ACHN (cell line): ENCODE measurements at regions not wholly inside any gene's neighbourhood (a gene's known extent, or its start where the extent isn't known, plus 50 kb on each side); places are given as distances from the start of the nearest gene placed in this dataset.
"Not testable (repeated sequence)": the region's sequence is repeated elsewhere in the genome, so short reads cannot be mapped to it uniquely, and the experiment has no call there.

ENCODE experiments used
- DNase-seq: peaks from one replicate; pipeline ENCODE4 v3.0.0-alpha.2; 2015
- in situ Hi-C: cut with HindIII; loops from 2 replicates; pipeline ENCODE4 v1.10.0; 2017; ENCODE audit warnings: low sequenced_read_pairs, low pct_ligation_motif_present, low pct_unique_long_range_greater_than_20kb

DNA sequence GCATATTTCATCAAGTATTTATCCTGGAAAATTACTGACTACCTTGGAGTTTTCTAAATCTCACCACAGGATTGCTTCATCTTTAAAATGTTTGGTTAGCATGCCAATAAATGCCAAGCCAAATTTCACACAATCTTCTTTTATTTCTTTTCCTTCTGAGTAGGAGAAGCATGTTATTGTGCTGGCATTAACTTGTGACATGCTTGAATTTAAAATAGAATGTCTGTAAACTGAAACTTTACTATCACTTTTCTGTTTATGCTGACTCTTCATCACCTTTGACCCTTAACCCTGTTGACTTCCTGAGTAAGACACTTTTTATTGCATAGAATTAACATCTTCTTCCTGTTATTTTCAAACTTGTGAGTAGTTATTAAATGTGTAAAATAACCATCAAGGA is 56.2 kb upstream of the LRRTM4 start:
- no peak for DNase-seq
- in situ Hi-C loops, result no loop called here

DNA sequence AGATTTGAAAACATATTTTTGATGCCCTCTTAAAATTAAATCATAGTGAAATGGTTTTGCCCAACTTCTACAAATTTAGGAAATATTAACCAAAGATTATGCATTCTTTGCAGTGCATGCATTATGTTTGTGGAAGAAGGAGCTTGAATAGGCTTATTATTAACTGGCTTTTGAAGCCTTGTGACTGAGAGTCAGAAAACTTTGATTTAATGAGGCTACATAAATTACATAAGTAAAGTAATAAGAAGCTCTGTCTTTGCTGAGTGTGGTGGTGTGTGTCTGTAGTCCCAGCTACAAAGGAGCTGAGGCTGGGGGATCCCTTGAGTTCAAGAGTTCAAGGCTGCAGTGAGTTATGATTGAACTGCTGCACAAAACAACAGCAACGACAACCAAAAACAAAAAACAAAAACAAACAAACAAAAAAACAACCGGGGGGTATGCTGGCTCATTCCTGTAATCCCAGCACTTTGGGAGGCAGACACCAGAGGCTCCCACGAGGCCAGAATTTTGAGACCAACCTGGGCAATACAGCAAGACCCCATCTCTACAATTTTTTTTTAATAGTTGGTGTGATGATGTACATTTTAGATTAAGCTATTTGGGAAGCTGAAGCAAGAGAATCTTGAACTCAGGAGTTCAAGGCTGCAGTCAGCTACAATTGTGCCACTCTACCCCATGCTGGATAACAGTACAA is 57.0 kb upstream of the LRRTM4 start:
- in situ Hi-C loops, result no loop called here
- peak; percentile 49 for DNase-seq

DNA sequence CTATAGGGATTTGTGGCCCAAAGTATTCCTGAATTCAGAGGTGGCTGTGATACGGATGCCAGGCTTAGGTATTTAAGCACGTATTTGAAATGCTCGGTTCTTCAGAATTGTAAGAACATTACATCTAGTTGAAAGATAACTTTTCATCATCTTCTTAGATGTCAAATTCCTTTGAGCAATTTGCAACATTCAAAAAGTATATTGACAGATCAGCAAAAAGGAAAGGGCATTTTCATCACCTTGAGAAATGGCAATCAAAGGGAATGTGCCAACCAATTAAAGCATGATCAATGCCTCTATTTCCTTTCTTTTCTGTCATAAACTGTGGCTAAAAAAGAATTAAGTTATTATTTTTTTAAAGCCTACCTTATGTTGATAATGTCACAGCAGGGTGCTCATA is 66.3 kb upstream of the LRRTM4 start:
- in situ Hi-C loops, result no loop called here
- DNase-seq, result no peak

DNA sequence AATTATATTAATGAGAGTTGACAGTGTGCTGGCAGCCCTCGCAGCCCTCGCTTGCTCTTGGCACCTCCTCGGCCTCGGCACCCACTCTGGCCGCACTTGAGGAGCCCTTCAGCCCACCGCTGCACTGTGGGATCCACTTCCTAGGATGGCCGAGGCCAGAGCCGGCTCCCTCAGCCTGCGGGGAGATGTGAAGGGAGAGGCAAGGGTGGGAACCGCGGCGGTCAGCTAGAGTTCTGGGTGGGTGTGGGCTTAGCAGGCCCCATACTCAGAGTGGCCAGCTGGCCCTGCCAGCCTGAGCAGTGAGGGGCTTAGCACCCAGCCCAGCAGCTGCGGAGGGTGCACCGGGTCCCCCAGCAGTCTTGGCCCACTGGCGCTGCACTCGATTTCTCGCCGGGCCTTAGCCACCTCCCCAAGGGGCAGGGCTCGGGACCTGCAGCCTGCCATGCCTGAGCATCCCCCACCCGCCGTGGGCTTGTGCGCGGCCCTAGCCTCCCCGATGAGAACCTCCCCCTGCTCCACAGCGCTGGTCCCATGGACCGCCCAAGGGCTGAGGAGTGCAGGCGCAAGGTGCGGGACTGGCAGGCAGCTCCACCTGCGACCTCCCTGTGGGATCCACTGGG is 68.2 kb upstream of the LRRTM4 start:
- in situ Hi-C loops, result no loop called here
- no peak for DNase-seq

DNA sequence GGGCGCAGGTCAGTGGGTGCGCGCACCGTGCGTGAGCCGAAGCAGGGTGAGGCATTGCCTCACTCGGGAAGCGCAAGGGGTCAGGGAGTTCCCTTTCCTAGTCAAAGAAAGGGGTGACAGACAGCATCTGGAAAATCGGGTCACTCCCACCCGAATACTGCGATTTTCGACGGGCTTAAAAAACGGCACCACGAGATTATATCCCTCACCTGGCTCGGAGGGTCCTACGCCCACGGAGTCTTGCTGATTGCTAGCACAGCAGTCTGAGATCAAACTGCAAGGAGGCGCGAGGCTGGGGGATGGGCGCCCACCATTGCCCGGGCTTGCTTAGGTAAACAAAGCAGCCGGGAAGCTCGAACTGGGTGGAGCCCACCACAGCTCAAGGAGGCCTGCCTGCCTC is 70.8 kb upstream of the LRRTM4 start:
- in situ Hi-C loops, DNase-seq: not testable (repeated sequence)

DNA sequence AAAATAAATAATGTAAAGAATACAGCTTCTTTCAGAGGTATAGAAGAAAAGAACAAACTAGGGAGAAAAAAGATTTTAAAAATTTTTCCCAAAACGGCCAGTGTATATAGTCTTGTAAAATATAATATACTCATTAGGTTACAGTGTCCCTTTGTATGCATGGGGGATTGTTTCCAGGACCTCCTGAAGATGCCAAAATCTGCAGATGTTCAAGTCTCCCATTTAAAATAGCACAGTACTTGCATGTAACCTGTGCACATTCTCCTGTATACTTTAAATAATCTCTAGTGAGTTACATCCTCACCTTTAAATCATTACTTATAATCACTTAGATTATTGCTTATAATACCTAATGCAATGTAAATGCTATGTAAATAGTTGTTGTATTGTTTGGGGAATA is 80.6 kb upstream of the LRRTM4 start:
- DNase-seq, result no peak
- in situ Hi-C loops, result no loop called here

DNA sequence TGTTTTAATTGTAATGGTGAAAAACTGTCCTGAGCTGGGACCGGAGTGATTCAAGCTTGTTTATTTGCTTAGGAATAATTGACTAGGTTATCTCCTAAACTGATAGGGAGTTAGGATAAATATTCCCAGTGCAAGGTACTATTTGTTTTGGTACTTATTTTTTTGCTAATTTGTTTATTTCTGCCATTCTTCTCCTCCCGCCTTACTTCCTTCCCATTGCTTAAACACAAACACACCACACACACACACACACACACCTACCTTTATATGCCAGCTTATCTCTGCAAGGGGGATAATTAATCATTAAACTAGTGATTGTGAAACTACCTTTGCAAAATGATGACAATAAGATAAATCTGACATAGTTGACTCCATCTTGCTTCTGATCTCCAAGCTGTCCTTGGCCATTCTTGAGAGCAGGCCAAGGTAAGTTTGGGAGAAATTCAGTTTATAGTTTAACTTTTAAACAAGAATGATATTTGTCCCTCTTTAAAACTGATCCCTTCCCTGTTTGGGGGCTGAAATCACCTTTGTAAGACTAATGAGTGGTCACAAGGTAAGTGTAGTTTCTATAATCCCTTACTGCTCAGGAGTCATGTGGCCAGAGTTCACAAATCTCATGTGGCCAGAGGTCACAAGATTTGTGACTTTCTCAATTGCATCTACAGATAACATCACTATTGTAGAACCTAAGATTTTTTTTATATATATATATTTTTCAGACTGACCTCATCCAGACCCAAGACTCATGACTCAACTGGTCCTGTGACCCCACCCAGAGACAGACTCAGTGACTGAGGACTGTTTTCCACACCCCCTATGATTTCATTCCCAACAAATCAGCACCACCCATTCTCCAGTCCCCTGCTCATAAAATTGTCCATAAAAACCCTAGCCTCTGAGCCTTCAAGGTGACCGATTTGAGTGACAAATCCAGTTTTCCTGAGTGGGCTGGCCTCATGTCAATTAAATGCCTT is 83.1 kb upstream of the LRRTM4 start:
- in situ Hi-C loops, result no loop called here
- DNase-seq, result no peak

DNA sequence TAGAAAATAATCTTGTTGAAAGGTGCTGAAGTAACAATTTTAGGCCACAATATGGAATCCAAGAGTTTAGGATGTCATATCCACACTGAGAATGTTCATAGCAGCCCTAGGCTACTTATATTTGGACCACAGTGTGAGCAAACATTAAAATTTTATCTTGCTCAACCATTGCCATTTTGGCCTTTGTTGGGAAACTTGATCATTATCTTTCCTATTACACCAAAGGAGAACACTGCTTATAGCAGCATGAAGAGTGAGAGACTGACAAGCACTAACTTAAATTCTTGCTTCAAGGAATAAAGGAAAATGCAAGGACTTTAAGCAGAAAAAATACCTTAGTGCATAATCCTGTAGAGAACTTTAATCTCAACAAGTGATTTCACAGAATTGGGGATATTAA is 86.3 kb upstream of the LRRTM4 start:
- in situ Hi-C loops, result no loop called here
- DNase-seq, result no peak

DNA sequence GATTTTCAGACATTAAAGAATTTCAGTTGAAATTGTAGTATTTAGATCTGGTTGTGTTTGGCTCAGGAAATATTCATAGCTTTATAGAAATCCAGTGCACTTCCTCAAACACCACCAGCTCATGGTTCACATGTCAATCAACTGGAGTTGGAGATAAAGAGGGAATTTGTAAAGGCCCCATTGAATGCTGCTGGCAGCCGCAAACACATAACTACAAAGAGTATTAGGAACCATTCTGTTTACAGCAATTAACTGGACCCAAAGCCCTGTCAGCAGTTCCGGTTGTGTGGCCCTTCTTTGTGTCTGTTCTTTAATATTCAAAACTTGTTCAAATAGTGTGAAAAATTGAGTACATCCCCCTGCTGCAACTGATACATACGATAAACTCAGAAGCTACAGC is 107.4 kb upstream of the LRRTM4 start:
- in situ Hi-C loops, result no loop called here

DNA sequence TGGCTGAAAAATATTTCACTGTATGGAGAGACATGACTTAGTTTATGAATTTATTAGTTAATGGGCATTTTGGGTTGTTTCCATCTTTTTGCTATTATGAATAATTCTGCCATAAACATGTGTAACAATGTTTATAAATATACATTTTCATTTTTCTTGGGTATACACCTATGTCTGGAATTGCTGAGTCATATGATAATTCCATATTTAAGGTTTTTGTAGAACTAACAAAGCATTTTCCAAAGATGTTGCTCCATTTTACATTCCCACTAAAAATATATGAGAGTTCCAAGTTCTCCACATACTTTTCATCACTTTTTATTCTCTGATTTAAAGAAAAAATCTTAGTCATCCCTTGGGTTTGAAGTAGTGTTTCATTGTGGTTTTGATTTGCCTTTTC is 108.8 kb upstream of the LRRTM4 start:
- in situ Hi-C loops, result no loop called here
- no peak for DNase-seq

More for the DNA sequence above, 107.4 kb upstream of the LRRTM4 start:
- DNase-seq, result no peak

DNA sequence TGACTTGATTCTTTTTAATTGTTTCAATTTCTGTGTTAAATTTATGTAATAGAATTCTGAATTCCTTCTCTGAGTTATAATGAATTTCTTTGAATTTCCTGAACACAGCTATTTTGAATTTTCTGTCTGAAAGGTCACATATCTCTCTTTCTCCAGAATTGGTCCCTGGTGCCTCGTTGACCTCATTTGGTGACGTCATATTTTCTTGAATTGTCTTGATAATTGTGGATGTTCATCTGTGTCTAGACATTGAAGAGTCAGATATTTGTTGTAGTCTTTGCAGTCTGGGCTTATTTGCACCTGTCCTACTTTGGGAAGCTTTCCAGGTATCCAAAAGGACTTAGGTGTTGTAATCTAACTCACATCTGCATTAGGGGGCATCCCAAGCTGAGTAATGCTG is 111.4 kb upstream of the LRRTM4 start:
- DNase-seq, result no peak
- in situ Hi-C loops, result no loop called here

DNA sequence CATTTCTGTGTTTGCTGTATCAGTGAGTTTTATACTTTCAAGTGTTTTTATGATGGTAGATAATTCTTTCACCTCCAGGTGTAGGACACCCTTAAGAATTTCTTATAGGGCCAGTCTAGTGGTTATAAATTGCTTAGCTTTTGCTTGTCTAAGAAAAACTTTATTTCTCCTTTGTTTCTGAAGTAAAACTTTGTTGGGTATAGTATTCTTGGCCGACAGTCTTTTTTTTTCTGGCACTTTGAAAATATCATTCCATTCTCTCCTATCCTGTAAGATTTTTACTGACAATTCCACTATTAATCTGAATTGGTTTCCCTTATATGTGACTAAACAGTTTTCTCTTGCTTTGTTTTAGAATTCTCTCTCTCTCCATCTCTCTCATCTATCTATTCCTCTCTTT is 118.7 kb upstream of the LRRTM4 start:
- in situ Hi-C loops, result no loop called here

DNA sequence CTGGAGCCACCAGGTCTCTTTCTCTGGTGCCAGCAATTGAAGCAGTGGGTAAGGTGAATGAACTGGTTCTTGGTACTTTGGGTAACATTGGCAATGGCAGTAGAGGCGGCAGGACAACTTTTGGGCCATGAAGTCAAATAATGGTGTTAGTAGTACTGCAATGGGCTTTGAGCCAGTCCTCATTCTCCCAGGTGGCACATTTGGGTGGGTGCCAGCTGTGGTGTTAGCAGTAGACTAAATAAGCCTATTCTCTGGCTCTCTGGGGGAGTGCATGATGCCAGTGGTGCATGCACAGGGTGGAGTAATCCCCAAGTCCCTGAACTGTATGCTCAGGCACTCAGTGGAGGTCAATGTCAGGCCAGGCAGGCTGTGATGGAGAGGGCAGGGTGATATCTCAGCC is 120.2 kb upstream of the LRRTM4 start:
- in situ Hi-C loops, result no loop called here
- DNase-seq, result no peak

More for the DNA sequence above, 118.7 kb upstream of the LRRTM4 start:
- DNase-seq, result no peak

DNA sequence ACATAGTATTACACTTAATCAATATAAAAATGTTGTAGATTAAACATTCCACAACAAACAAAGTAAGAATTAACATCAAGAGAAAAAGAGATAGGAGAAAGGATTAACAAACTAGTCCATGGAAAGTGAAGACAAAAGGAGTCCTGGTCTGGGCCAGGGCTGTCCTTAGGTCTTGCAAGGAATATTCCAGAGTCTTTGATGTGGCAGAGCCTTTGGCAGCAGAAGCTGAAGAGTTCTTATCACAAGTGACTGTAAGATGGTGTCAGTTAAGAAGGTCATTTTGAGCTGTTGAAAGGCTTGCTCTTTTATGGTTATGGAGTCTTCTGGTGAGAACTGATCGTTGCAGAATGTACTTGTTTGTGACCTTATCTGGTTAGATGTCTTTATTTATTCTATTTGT is 127.7 kb upstream of the LRRTM4 start:
- in situ Hi-C loops, result no loop called here
- DNase-seq, result no peak

DNA sequence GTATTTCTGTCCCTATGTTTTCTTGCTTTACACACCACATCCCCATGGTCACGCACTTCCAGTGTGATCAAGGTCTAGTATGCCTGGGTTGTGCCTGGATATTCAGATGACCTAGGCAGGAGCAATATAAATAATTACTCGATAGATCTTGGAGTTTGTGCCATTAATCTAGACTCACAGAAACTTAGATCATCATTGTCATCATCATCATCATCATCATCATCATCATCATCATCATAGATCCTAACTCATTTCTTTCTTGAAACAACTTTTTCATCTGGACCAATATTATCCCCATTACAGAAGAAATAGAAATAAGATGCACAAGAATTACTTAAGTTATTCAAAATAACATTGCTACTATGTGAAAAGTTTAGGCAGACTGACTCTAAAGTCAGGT is 130.3 kb upstream of the LRRTM4 start:
- no peak for DNase-seq
- in situ Hi-C loops, result no loop called here

DNA sequence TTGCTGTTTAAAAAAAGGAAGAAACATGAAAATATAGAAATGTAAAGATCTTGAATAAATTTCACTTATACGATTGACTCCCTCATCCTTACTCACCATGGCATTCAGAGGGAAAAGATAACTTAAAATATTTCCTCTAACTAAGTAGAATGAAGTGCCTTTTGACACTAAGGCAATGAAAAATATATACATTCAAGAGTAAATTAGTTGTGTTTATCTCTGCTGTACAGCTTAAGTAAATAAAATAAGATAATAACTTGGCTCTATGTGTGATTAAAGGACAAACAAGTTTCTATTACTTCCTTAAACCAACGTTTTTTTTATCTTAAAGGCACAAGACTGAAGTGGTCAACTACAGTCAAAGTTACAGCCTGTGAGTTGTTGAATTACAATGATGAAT is 142.3 kb upstream of the LRRTM4 start:
- DNase-seq, result no peak
- in situ Hi-C loops, result no loop called here

DNA sequence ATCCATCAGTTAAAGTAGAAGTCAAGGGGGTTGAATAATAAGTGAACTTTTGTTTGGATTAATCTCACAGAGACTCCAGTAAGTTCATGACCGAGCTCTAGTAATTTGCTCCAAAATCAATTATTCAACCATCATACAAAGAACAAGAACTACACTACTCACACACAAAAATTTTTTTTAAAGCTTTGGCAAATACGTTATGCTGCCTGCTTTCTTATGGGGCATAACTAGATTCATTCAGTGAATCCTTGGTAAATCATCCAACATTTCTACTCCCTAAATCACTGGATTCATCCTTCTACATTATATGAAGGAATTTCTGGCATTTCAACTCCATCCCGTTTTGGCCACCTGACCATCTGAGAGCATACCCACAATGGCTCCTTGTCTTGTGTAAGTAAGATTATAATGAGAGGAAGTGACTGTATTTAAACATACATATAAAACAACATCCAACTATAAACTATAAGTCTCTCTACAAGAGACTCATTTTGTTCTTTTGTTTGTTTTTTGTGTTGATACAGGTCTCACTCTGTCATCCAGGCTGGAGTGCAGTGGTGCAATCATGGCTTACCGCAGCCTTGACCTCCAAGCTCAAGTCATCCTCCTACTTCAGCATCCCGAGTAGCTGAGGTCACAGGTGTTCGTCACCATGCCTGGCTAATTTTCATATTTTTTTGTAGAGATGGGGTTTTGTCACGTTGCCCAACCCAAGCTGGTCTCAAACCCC is 144.2 kb upstream of the LRRTM4 start:
- no peak for DNase-seq
- in situ Hi-C loops, result no loop called here

DNA sequence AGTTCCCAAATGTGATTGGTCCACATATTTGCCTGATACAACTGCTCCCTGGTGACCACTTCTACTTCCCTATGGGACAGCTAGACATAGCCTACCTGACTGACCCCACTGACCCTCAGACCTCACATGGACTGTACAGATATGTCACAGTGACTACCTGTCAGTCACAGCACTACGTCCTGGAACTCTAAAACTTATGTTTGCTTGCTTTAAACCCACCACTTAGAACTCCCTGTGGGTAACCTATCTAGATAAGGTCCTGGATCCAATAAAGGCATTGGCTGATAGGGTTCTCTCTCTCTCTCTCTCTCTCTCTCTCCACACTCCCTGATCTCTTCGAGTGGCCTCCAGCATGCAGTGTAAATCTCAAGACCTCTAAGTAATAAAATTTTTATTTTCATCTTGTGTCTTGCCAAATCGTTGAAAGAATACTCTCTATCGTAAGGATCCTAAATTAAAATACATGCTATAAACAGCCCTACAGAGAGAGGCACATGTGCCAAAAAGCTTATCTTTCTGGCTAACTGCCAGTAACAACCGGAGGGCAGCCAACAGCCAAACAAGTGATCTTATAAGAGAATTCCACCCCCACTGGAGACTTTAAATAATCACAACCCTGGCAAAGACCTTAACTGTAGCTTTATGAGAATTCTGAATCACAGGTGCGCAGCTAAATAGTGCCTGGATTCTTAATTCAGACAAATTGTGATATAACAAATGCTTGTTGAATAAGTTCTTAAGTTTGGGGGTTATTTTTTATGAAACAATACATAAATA is 162.6 kb upstream of the LRRTM4 start:
- in situ Hi-C loops, DNase-seq: not testable (repeated sequence)
